ENCODE measurements at regions not wholly inside any gene's neighbourhood (a gene's known extent, or its start where the extent isn't known, plus 50 kb on each side); places are given as distances from the start of the nearest gene placed in this dataset.

DNA sequence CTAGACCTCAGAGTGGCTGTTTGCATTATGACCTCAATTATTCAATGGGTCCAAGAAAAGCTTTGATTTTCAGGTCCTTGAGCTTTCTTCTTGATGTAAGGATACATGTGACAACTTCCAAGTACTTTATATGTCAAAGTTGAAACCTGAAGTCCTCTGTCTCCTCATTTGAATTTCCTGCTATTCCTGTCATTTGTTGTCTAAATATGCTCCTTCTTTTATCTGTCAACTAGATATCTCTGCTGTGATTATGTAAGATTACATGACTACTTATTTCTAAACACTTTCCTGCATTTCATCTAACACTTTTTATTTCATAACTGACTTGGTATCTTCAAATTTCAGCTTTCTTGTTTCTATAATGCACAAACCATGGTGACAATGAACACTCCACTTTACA, 670.0 kb upstream of the FAM174A start:
- no peaks in the 10 kb centered on the region for H3K9me3 ChIP-seq
- no peaks in the 10 kb centered on the region for H3K4me1 ChIP-seq
- no peak overlapping the region for H3K4me3 ChIP-seq (ENCODE audit: low read depth, low read length)
- no TSS peak for BruUV-seq (replicated peaks)
- POLR2A ChIA-PET = no interaction called here
- H3K27me3 Mint-ChIP-seq (ENCODE audit: insufficient read depth, unreplicated experiment) = no peaks in the 10 kb centered on the region
- intact Hi-C loops (cut with micrococcal nuclease; ENCODE audit: unreplicated experiment) = no loop called here
- H3K4me3 Mint-ChIP-seq (ENCODE audit: unreplicated experiment) = no peak overlapping the region
- DNase-seq = no peak
- CTCF ChIA-PET = no interaction called here
- no peaks in the 10 kb centered on the region for H3K36me3 ChIP-seq (ENCODE audit: control insufficient read depth, insufficient read depth, low read length)
- H3K4me1 Mint-ChIP-seq (ENCODE audit: low read depth, unreplicated experiment) = no peaks in the 10 kb centered on the region
- TF ChIP-seq CTCF (IDR thresholded peaks at IDR 0.05; ENCODE audit: insufficient read depth in 1 of 2, low read depth in 1 of 2, low read length in 1 of 2, severe bottlenecking in 1 of 2, unreplicated experiment in 1 of 2) = no peak
- H3K27me3 ChIP-seq (replicated peaks; ENCODE audit: control insufficient read depth, insufficient read depth, low read length) = no peaks in the 10 kb centered on the region
- H3K36me3 Mint-ChIP-seq (ENCODE audit: insufficient read depth, unreplicated experiment) = no peaks in the 10 kb centered on the region
- peaks cover 9% of the 10 kb centered on the region for H3K9me3 Mint-ChIP-seq (ENCODE audit: unreplicated experiment)
- no peak overlapping the region for H3K27ac Mint-ChIP-seq (ENCODE audit: unreplicated experiment)

GRCh38 chr5:99835791-99836190, 699.4 kb upstream of the FAM174A start:
- no peak for TF ChIP-seq CTCF (IDR thresholded peaks at IDR 0.05; ENCODE audit: insufficient read depth in 1 of 2, low read depth in 1 of 2, low read length in 1 of 2, severe bottlenecking in 1 of 2, unreplicated experiment in 1 of 2)

DNA sequence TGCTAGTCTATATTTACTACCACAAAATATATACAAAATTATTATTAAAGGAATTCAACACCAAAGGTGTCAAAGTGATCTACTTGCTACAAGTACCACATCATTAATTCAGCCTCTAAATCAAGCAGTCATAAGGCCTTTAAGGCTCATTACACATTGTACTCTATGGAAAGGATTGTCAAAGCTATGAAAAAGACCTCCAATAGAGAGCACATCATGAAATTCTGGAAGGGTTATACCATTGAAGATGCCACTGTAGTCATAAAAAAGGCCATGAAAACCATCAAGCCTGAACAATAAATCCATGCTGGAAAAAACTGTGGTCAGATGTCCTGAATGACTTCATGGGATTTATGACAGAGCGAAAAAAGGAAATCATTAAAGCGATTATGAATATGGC, 708.0 kb upstream of the FAM174A start:
- no peak for TF ChIP-seq CTCF (IDR thresholded peaks at IDR 0.05; ENCODE audit: insufficient read depth in 1 of 2, low read depth in 1 of 2, low read length in 1 of 2, severe bottlenecking in 1 of 2, unreplicated experiment in 1 of 2)
- Mint-ChIP-seq H3K36me3 (ENCODE audit: insufficient read depth, unreplicated experiment) (no peaks in the 10 kb centered on the region), H3K27ac (ENCODE audit: unreplicated experiment) (no peak overlapping the region), H3K9me3 (ENCODE audit: unreplicated experiment) (no peaks in the 10 kb centered on the region), H3K4me3 (ENCODE audit: unreplicated experiment) (no peak overlapping the region), H3K4me1 (ENCODE audit: low read depth, unreplicated experiment) (no peaks in the 10 kb centered on the region), H3K27me3 (ENCODE audit: insufficient read depth, unreplicated experiment) (no peaks in the 10 kb centered on the region)
- H3K4me3 ChIP-seq (ENCODE audit: low read depth, low read length) = no peak overlapping the region
- ChIA-PET CTCF (no interaction called here), POLR2A (no interaction called here)
- no peaks in the 10 kb centered on the region for H3K9me3 ChIP-seq
- no TSS peak for BruUV-seq (replicated peaks)
- H3K4me1 ChIP-seq = no peaks in the 10 kb centered on the region
- no peaks in the 10 kb centered on the region for H3K27me3 ChIP-seq (replicated peaks; ENCODE audit: control insufficient read depth, insufficient read depth, low read length)
- DNase-seq = no peak
- no peaks in the 10 kb centered on the region for H3K36me3 ChIP-seq (ENCODE audit: control insufficient read depth, insufficient read depth, low read length)
- intact Hi-C loops (cut with micrococcal nuclease; ENCODE audit: unreplicated experiment) = no loop called here

More at GRCh38 chr5:99835791-99836190, 699.4 kb upstream of the FAM174A start:
- H3K9me3 ChIP-seq = no peaks in the 10 kb centered on the region
- Mint-ChIP-seq H3K4me3 (ENCODE audit: unreplicated experiment) (no peak overlapping the region), H3K27me3 (ENCODE audit: insufficient read depth, unreplicated experiment) (no peaks in the 10 kb centered on the region), H3K9me3 (ENCODE audit: unreplicated experiment) (no peaks in the 10 kb centered on the region), H3K4me1 (ENCODE audit: low read depth, unreplicated experiment) (no peaks in the 10 kb centered on the region), H3K36me3 (ENCODE audit: insufficient read depth, unreplicated experiment) (no peaks in the 10 kb centered on the region), H3K27ac (ENCODE audit: unreplicated experiment) (no peak overlapping the region)
- no peaks in the 10 kb centered on the region for H3K4me1 ChIP-seq
- BruUV-seq (replicated peaks) = no TSS peak
- no peaks in the 10 kb centered on the region for H3K36me3 ChIP-seq (ENCODE audit: control insufficient read depth, insufficient read depth, low read length)
- CTCF ChIA-PET = no interaction called here
- no peak overlapping the region for H3K4me3 ChIP-seq (ENCODE audit: low read depth, low read length)
- no peaks in the 10 kb centered on the region for H3K27me3 ChIP-seq (replicated peaks; ENCODE audit: control insufficient read depth, insufficient read depth, low read length)
- POLR2A ChIA-PET = no interaction called here
- intact Hi-C loops (cut with micrococcal nuclease; ENCODE audit: unreplicated experiment) = no loop called here
- no peak for DNase-seq
